NCI-H146 (cell line): ENCODE measurements at regions not wholly inside any gene's neighbourhood (a gene's known extent, or its start where the extent isn't known, plus 50 kb on each side); places are given as distances from the start of the nearest gene placed in this dataset.
"Not testable (repeated sequence)": the region's sequence is repeated elsewhere in the genome, so short reads cannot be mapped to it uniquely, and the experiment has no call there.

ENCODE experiments used
- DNase-seq: peaks from one replicate; lab custom pipeline; 2025; lab: John Stamatoyannopoulos, UW

DNA sequence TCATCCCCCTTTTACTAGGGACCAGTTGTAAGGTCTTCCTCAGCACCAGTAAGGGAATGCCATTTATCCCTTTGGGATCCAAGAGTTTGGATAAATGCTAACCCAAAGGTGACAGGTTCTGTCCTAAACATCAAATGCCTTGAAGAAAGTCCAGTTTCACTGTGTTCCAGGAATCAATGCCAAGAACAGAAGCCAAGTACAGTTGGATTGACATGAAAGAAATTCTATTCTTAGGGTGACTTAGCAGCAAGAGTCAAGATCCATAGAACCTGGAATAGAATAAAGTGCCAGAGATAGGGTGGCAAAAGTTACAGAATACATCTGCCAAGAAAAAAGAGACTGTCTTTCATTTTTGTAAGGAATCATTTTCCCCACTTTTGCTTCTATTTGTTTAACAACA is 94.9 kb upstream of the ADAMTS5 start:
- no peak for DNase-seq

DNA sequence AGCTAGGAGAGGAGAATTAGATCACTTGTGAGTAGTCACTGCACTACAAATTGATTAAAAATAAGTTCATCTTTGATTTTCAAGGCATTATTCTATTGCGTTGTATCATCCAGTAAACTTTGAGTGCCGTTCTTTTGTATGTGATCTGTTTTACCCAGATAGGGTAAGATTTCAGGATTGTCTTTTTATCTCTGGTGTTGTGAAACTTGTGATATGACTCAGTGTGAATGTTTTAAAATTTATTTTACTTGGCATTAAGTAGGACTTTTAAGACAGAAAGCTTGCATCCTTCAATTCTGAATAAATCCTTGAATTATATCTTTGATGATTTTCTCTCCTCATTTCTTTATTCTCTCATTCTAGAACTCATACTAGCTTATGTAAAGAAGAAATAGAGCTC is 93.3 kb upstream of the ADAMTS5 start:
- DNase-seq: no peak

DNA sequence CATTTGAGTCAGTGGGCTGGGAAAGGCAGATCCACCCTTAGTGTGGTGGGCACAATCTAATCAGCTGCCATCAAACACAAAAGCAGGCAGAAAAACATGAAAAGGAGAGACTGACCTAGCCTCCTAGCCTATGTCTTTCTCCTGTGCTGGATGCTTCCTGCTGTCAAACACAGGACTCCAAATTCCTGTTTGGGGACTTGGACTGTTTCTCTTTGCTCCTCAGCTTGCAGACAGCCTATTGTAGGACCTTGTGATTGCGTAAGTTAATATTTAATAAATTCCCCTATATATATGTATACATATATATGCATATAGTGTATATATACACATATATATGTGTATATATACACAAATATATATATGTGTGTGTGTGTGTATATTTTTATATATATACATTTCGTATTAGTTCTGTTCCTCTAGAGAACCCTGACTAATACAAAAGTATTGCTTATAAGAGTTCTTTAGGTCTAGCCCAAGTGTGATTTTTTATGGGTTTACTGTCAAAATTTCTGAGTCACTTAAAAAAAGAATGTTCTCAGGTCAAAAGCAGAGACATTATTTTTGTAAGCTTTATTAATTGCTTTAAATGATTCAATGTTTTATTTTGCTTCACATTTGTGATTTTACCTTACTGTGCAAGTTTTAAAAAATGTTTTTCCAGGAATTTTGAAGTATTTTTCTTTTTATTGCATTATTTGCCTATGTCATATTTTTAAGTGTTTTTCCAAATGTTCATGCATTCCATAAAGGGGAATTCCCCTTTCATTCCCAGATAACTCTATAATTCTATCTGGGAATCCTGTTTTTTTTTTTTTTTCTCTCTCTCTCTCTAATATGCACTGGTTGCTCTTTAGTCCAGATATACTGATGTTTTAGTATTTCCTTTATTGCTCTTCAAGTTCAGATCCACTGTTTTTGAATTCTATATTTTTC is 92.1 kb upstream of the ADAMTS5 start:
- DNase-seq: no peak

DNA sequence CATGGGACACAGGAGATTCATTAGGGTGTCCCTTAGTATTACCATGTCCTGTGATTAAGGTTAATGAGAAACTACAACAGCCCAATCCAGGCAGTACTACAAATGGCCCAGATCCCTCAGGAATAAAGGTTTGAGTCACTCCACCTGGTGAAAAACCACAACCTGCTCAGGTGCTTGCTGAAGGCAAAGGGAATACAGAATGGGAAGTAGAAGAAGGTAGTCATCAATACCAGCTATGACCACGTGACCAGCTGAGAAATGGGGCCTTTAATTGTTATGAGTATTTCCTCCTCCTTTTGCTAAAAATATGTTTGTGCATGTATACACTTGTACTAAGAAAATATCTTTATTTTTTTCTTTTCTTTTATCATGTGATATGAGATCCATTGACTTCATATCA is 91.1 kb upstream of the ADAMTS5 start:
- DNase-seq: no peak

DNA sequence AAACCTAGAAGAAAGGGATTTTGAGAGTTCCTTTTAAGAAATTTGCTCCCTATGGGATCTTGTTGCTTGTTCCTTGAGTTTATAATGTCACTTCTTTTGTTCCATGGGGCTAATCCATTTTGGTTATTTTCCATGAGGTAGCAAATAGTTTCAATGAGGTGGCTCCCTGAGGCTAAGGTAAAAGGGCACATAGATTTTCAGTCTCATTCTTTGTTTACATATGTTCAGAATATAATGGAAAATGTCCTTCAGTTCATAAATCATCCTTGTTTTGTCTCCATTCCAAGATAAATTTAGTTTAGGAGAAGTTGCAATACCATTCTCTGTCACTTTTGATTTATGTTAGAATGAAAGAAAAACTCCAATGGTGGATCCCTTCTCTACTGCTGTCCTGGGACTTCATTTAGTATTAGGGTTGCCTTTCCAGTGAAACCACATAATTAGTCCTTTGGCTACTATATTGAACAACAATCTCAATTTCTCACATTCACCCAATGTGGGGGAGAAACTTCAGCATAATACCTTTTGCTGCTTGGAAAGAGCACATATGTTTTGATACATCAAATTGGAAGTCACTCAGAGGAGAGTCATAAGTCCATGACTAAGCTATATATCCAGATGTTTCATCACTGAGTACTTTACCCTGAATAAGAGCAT is 80.9 kb upstream of the ADAMTS5 start:
- no peak for DNase-seq

DNA sequence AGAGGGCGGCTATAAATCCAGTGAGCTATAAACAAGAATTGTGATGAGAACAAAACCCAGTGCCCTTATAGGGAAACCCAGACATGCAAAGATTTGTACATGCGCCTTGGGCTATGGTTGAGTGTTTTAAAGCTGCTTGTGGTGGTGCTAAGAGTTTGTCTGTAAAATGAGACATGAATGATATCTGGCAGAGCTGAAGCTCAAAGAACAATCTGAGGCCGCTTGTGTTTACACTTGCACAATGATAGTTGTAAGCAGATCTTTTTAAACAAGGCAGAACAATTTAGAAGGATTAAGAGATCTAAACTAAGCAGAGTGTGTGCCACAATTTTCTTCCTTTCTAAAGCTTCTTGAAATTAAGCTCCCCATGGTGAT is 80.4 kb upstream of the ADAMTS5 start:
- DNase-seq: no peak

DNA sequence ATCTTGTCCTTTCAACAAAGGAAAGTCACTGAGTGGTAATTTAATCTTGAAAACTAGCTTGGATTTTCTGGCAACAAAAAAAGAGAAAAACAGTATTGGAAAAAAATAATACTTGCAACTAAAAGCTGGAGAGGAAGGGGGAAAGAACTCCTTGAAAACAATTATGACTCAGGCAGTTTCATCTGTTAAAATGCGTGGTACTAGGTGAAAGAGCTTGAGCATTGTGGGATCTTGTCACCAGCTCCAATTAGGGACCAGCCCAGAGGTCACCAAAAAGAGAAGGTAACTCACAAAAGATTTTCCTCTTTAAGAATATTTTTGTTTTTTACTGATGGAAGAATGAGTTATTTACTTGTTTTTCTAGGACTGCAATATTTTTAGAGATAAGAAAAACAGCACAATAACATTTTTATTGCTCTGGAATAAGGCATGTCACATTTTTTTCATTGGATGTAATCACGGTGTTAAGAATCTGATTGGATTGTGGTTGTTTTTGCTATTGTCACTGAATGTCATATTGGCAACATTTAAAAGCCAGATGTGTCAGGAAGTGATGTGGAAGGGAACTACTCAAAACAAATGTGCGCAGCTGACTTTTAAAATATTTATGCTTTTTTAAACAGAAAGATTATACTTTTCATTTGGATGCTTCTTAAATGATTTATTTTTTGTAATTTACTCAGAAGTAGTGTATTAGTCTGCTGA is 78.5 kb upstream of the ADAMTS5 start:
- no peak for DNase-seq

DNA sequence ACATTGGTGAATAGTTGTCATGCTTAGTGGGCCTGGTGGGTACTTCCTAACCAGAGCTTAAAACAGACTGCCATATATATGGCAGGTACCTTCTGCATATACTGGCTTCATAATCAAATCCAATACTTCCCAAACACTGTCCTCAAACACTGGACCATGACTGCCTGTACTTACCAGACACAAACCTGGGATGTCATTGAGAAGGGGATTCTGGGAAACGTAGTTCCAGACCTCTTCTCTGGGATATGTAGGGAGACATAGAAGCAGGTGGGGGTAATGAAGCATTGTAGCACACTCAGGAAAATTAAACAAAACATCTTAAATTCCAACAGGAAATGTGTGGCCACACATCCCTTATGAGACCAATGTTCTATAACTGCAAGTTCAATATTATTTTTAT is 76.5 kb upstream of the ADAMTS5 start:
- DNase-seq: no peak

DNA sequence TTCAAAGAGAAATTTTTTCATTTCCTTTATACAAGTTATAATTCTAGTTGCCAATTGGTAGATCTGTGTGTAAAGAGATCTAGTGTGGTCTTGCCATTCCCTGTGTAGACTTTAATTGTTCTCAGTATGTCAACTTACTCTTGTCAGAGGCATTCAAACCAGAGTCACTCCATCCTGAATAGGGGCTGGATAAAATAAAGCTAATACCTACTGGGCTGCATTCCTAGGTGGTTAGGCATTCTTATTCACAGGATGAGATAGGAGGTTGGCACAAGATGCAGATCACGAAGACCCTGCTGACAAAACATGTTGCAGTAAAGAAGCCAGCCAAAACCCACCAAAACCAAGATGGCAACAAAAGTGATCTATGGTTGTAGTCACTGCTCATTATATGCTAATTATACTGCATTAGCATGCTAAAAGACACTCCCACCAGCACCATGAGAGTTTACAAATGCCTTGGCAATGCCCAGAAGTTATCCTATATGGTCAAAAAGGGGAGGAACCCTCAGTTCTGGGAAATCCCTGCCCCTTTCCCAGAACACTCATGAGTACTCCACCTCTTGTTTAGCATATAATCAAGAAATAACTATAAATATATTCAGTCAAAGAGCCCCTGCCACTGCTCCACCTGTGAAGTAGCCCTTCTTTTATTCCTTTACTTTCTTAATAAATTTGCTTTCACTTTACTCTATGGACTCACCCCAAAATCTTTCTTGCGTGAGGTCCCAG is 74.0 kb upstream of the ADAMTS5 start:
- no peak for DNase-seq

DNA sequence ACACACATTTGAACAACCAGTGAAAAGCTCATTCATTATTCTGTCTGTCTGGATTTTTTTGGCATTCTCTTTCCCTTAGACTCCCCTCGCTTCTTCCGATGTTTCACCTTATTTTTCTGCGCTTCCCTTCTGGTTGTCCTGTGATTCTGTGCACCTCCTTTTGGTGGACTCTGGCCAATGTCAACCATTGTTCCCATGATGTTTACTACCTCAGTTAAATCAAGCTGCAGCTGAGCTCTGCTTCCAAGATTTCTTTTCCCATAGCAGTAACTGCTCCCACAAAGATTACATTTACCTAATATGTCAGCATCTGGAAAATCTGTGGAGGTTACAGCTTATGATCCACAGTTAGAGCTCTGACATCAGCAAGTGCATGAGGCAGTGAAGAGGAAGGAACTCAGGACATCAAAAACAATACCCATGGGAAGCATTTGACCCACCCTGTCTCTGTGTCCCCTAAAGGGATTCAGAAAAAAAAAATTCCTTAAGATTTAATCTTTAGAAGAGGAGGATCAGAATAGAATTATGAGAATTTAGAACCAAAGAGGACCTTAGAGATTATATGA is 69.9 kb upstream of the ADAMTS5 start:
- no peak for DNase-seq

DNA sequence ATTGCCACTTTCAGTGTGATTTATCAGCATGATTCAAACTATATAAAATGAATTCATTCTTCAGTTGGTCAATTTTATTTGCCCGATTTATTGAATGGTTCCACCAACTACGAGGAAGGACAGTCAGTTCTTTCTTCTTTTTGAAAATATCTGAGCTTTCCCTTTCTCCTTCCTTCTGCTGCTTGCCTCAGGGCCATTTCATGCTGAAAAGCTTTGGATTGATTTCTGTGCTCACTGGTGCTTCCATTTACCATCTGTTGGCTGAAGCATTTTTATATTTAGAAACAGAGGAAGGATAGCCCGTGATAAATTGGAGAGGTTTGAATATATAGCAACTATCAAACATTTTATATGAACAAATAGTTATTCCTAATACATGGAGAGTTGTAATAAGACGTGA is 68.9 kb upstream of the ADAMTS5 start:
- no peak for DNase-seq

DNA sequence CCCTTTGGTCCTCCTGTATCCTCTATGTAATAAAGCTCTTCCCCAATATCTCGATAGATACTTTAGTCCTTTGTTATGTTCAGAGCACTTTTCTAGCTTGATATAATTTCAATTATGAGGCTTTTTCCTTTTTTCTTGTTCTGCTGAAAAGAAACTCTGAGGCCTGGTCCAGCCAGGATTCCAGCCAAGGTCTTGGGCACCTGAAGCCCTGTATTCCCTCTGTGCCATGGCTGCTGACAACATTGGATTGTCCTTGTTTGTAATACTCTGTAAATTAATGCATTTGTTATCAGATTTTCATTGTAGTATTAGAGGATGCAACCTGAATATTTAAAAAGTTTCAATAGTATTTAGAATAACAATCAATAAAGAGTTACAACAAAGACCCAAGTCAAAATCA is 67.9 kb upstream of the ADAMTS5 start:
- DNase-seq: no peak

DNA sequence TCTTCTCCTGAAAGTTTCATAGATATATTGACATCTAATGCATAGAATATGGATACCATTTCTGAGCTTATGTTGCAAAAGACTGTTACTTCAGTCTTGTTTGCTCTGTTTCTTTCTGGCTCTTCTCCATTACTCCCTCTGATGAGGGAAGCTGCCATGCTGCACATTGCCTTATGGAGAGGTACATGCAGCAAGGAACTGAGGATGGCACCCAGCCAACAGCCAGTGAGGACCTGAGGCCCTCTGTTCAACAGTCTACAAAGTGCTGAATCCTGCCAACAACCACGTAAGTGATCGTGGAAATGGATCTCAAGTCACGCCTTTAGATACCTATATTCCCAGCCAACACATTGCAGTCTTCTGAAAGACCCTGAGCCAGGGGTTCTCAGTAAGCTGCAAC is 66.6 kb upstream of the ADAMTS5 start:
- DNase-seq: no peak

DNA sequence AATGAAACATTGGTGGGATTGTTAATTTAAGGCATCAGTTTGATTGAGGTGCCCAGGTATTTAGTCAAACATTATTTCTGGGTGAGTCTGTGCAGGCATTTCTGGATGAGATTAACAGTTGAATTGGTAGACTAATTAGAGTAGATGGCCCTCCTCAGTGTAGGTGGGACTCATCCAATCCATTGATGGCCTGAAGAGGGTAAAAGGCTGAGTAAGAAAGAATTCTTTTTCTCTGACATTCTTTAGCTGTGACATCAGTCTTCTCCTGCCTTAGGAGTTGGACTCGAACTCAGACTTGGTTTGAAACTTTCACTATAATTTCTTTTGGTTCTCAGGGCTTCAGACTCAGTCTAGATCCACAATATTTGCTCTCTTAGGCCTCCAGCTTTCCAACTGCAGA is 59.6 kb upstream of the ADAMTS5 start:
- DNase-seq: no peak

DNA sequence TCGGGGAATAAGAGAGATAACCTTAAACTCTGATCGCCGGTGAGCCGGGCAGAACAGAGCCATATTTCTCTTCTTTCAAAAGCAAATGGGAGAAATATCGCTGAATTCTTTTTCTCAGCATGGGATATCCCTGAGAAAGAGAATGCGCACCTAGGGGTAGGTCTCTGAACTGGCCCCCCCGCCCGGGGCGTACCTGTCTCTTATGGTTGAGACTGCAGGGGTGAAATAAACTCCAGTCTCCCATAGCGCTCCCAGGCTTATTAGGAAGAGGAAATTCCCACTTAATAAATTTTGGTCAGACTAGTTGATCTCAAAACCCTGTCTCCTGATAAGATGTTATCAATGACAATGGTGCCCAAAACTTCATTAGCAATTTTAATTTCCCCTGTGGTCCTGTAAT is 58.8 kb upstream of the ADAMTS5 start:
- DNase-seq: not testable (repeated sequence)

DNA sequence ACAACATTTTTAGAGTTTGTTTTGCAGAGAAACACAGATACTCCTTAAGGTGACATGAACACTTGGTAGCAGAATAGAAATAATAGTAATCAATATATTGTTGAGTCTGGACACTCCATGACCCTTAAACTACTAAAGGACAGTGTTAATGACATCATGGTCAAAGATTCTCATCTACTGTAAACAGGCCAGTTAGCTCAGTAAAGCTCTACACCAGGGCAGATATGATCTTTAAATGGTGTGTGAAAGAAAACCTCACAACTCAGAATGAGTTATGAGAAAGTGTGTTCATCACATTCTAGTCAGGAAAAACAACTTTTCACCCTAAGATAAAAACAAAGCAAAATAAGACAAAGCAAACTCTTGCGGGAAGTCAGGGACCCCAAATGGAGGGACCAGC is 58.1 kb upstream of the ADAMTS5 start:
- no peak for DNase-seq

DNA sequence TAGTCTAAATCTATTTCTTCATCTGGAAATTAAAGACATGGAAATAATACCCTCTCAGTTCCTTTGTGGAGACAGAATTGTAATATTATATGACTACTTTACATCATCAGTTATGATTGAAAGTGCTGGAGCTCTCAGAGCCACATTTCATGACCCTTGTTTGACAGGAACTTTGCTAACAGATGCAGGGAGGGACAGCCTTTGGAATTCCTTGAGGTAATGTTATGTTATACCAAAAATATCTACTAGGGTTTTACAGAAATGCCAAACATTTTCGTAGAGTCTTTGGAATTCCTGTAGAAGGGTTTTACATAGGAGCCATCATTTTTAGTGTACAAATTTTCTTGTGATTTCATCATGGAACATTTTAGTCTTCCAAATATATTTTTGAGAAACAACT is 57.4 kb upstream of the ADAMTS5 start:
- no peak for DNase-seq

DNA sequence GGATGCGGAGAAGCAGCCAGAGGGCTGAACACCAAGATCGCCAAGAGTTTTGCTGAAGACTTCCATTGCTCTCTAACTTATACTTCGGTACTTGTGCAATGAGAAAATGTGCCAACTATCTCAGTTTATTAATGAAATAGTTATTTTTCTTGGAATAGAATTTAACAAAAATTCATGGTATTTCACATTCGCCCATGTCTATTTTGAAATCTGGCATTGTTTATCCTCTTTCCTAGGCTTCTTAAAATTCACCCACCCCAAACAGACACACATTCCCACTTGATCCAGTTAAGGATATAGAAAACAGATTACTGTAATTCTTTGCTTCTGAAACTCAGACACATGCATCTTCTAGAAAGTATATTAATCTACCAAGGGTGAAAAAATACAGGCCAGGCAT is 56.3 kb upstream of the ADAMTS5 start:
- DNase-seq: no peak

DNA sequence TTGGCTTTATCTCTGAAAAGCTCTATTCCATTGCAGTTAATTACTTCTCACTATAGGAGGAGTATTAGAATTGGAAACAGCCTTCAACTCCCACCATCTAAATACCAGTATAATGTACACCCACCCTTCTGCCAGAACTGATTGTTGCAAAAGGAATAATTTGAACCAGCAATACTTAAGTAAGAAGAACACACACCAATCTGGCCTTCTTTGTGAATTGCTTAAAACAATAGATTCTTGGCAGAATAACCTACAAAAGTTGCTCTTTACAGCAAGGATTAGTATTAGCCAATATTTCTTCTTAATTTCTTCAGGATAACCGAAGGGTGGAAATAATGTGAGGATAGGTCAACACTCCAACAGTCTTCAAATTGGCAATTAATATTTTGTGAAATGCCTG is 54.9 kb upstream of the ADAMTS5 start:
- no peak for DNase-seq

DNA sequence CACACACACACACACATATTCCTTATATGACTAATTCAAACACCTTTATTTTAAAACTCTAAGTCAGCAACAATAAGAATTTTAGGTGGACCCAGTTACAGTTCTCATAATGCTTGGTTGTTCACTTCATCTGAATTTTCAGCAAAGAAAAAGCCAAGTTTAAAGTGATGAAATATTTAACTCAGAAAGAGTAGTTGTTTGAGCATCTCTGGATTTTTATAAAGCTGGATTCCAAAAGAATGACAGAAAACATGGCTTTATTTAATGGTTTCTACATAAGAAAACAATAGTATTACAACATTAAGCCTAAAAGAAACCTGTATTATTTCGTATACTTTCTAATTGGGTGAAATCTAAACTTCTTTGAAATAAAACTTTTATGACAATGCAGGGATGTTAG is 54.2 kb upstream of the ADAMTS5 start:
- DNase-seq: no peak

DNA sequence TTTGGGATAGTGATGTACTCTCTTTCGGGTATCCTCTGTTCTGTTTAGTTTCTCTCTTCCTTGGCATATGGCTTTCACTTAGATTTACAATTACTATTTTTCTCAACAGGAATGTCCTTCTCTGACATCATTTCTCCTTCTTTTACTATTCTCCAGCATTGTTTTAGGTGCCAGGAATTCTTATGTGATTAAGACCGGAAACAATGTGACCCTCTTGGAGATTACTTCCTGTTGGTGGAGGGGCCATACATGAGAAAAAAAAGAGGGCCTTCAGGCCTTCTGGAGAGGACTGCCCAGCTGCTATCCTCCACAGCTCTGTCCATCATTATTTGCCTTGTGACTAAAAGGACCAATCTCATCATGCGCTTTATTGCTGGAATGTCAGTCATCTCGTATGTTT is 50.4 kb upstream of the ADAMTS5 start:
- no peak for DNase-seq
